Stimulated activated CD4-positive, alpha-beta T cell treated with anti-CD3 and anti-CD28 coated beads, Interleukin-2, amount 100 ng/mL, for 48 hours (primary cell): ENCODE measurements at regions not wholly inside any gene's neighbourhood (a gene's known extent, or its start where the extent isn't known, plus 50 kb on each side); places are given as distances from the start of the nearest gene placed in this dataset.
"Not testable (repeated sequence)": the region's sequence is repeated elsewhere in the genome, so short reads cannot be mapped to it uniquely, and the experiment has no call there.

Experiments used
- DNase-seq, 2 donors: peaks; one replicate each; pipeline ENCODE4 v3.0.0-alpha.2; 2020

- DNase-seq: no peak
Observed at GRCh38 chr13:90585392-90585791, 762.1 kb upstream of the MIR17HG start.

DNA sequence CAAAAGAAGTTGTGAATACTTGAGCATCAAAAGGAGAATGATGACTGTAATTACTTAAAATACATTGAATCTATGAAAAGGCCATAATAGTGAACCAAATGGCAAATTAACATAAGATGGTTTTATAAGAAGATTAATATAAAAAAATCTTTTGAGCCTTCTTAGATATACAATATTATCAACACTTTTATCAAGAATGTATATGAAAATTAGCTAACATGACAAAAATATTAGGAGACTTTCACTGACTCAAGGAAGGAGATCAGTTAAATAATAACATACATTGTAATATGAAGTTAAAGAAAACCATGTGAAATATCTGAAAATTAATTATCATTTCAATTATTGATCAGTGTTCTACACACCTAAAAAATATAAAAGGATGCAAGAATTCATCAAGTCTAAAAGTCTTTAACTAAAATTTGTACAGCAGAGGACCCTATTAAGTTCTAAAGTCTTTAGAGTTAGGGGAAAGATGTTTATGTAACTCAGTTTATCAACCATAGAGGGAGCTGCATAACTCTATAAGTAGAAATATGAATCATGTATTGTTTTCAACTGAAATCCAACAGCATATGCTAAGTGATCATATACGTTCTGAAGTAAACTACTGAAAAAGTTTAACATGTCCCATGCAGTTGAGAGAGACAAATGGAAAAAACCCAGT lies 756.1 kb upstream of the MIR17HG start:
- no peak for DNase-seq

DNA sequence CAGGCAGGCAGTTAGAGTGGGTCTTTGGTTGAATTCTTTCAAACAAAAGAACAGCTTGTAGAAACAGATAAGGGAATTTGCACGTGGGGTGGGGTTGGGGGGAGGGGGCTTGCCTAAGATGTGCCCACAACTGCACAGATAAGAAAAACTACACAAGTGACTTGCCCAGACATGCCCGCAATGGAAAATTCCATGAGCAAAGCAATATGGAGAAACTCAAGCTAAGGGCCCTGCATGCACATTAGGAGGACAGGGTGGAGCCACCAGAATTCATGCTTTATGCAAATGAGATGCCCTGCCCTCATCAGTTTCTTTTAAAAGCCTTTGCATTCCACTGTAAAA lies 755.6 kb upstream of the MIR17HG start:
- no peak for DNase-seq

GRCh38 chr13:90592943-90593342 lies 754.5 kb upstream of the MIR17HG start:
- no peak for DNase-seq

- DNase-seq: no peak
Observed at GRCh38 chr13:90594681-90595080, 752.8 kb upstream of the MIR17HG start.

GRCh38 chr13:90605664-90606063 lies 741.8 kb upstream of the MIR17HG start:
- no peak for DNase-seq

DNA sequence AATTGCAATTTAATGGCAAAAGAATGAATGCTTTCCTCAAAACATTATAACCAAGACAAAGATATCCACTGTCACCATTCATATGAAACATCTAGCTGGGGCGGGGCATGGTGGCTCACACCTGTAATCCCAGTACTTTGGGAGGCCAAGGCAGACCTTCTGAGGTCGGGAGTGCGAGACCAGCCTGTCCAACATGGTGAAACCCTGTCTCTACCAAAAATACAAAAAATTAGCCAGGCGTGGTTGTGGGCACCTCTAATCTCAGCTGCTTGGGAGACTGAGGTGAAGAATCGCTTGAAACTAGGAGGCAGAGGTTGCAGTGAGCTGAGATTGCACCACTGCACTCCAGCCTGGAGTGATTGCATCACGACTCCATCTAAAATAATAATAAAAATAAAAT lies 740.6 kb upstream of the MIR17HG start:
- not testable (repeated sequence) for DNase-seq

GRCh38 chr13:90612391-90612790 lies 735.1 kb upstream of the MIR17HG start:
- no peak for DNase-seq

DNA sequence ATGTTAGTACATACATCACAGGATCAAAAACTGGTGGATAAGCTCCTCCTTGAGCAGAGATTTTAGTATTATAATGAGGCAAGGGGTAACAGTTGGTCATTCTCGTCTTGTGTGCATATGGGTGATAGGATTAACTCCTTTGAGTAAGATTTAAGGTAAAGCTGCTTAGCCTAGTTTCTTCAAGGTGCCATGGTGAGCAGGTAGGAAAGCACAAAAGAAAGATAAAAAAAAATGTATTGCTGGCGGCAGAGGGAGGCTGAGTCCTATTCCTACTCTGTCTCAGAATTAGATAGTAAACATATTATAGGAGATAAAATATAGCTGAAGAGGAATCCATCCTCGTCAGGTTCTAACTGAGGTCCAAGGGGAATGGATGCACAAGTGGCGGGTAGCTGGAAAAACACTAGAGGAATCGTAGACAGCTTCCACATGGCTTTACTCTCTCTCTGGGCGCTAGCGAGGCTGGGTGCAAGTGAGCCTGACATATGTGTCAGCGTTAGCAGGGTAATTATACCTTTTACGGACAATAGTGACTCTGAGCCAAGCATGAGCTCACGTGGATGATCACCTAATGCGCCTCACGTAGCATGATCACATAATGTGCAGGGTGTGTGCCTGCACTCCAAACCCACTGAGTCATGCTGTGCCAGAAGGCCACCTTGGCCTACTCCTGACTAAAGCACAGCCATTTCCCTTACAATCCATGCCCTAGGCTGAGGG lies 734.3 kb upstream of the MIR17HG start:
- DNase-seq: no peak

DNA sequence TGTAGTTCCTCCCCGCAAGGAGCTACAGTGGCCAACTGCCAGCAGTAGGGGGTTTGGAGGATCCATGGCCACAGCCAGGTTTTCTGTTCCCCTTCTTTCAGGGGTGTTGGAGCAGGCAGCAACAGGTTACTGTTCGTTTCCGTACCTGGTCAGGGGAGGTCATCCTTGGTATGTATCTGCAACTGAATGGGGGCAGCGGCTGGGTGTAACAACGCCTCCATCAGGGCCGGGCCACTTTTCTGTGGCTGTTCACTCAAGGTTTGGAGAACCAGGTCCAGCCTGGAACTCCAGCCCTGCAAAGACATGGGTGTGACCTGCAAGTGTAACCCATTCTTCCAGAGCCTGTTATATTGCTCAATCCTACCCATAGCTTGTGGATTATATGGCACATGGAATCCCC lies 732.3 kb upstream of the MIR17HG start:
- no peak for DNase-seq

DNA sequence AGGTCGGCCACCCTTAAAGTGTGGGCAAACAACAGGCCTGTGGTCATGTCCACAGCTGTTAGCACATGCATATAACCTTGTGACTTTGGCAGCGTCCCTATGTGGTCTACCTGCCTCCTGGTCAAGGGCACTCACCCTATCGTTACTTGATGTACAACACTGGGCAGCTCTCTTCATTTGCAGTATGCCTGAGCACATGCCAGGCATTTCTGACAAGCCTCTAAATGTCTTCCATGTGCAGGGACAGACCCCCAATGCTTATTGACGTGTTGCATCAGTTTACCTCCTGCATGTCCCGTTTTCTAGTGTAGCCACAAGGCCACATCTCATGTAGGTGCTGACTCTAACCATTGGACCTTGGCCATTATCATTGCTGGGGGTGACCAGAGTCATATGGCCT lies 731.7 kb upstream of the MIR17HG start:
- no peak for DNase-seq

DNA sequence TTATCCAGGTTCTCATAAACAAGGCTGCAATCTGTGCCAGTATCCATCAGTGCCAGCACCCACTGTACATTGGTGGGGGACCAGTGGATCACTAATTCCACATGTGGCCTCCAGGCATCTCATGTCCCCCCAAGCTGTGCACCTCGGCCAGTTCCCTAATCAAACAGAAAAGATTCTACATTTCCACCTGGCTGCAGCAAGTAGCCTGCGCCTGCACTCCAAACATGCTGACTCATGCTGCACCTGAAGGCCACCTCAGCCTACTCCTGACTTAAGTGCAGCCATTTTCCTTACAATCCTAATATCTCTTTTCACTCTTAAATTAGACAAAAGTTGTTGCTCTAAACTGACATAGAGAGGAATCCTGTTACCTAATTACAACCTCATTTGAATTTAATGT lies 729.4 kb upstream of the MIR17HG start:
- no peak for DNase-seq

DNA sequence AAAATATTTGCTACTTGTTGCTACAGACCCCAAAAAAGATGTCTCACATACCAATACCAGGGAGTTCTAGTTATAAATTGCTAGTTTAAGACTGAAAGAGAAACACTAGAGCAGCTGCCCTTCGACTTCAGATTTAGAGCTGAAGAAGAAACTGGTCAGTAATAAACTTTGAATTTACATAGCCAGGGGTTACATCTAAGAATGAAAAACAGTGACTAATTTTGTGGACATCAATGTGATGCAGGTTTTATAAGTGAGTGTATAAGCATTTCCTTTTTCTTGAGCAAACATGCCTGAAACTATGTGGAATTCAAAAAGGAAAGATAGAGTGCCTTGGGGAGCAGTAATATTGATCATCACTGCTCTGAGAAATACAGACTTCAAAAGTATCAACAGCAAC lies 724.9 kb upstream of the MIR17HG start:
- DNase-seq: no peak

DNA sequence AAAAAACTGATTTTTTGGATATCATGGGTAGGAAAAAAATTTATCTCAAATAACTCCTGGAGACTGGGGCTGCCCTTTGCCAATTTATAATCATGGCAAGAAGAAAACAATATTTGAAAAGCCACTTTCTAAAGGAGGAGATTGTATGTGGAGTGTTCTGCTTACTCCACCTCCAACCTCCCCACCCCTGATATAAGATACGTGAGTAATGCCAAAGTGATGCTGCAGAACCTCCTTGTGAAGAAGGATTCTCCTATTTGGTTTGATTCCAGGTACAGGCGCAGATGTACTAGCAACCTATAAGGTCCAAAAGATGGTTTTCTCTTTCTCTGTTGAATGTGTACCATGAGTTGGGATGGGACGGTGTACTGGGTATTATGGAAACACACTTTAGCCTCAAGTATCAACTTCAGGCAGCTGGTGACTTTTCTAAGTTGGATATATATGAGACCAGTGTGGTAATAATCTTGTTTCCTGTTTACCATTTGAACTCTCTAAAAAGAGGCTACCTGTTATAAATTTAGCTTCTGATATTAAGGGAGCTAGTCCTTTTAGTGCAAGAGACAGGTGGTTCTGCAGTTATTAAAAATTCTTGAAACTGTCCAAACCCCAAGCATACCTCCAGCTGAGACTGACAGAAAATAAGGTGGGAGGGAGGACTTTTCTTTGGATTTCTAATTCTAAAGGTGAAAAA lies 724.0 kb upstream of the MIR17HG start:
- no peak for DNase-seq

DNA sequence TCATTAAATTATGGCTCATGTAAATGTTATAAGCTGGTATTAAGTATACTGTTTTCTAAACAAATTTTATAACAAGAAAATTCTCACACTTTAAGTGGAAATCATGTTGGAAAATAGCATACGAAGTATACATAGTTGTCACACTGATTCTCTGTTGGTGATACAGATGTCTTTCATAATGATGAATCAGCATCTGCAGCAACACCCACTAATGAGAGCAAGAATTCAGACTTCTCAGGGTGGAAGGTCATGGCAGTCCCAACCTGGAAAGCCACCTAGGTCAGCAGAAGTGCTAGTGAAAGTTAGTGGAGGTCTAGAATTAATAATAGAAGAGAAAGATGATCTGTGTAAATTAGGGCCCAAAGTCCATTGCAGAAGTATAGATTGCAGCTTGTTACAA lies 719.7 kb upstream of the MIR17HG start:
- DNase-seq: no peak

- no peak for DNase-seq
Observed at GRCh38 chr13:90628471-90628870, 719.0 kb upstream of the MIR17HG start.

GRCh38 chr13:90630716-90631115 lies 716.8 kb upstream of the MIR17HG start:
- DNase-seq: no peak

GRCh38 chr13:90632184-90632583 lies 715.3 kb upstream of the MIR17HG start:
- DNase-seq: no peak

DNA sequence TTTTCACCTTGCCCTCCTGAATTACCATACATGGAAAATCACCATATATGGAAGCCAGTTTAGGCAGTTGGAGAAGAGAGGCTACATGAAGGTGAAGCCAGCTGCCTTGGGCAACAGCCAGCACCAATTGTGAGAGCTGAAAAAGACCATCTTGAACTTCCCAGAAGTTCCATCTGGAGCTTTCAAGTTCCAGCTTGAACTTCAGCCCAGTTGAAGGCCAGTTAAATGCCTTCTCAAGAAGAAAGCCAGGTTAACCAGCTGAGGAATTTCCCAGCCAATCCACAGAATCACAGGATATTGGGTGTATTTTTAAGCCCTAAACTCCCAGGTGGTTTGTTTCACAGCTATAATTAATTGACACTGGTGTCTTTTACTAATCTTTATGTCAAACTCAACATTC lies 713.6 kb upstream of the MIR17HG start:
- no peak for DNase-seq

- no peak for DNase-seq
Observed at GRCh38 chr13:90640976-90641375, 706.5 kb upstream of the MIR17HG start.

GRCh38 chr13:90641884-90642283 lies 705.6 kb upstream of the MIR17HG start:
- DNase-seq: no peak

GRCh38 chr13:90645582-90645981 lies 701.9 kb upstream of the MIR17HG start:
- DNase-seq: no peak

DNA sequence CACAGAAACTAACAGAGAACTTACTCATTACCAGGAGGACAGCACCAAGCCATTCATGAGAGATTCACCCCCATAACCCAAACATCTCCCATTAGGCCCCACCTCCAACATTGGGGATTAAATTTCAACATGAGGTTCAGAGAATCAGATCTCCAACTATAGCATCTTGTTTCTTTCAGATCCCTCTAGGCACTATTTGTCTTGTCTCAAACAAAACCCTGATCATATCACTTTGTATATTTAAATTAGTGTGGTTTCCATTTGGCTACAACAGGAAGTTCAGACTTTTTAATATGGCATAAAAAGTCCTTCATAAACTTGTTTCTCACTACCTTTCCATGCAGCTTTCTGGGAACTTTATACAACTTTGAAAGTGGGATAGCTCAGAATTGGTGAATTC lies 699.0 kb upstream of the MIR17HG start:
- DNase-seq: no peak

DNA sequence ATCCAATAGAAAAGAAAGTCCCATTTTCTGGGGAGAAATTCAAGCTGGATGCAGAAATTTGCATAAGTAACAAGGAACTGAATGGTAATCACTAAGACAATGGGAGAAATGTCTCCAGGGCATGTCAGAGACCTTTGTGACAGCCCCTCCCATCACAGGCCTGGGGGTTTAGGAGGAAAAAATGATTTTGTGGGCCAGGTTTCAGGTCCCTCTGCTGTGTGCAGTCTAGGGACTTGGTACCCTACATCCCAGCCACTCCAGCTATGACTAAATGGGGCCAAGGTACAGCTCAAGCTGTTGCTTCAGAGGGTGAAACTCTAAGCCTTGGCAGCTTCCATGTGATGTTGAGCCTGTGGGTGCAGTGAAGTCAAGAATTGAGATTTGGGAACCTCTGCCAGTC lies 695.5 kb upstream of the MIR17HG start:
- no peak for DNase-seq
